ENCODE measurements at regions not wholly inside any gene's neighbourhood (a gene's known extent, or its start where the extent isn't known, plus 50 kb on each side); places are given as distances from the start of the nearest gene placed in this dataset.

DNA sequence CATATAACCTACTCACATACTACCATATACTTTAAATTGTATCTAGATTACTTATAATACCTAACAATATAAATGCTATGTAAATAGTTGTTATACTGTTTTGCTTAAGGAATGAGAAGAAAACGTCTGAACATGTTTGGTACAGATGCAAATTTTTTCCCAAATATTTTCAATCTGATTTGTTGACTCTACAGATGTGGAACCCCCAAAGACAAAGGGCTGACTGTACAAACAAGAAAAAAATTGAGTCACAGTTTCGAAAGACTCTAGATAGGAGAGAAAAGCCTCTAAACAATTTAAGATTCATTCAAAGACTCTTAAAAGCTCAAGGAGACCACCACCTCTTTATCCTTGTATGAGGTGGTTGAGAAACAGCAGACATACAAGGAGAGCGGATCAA, 142.8 kb downstream of the SLC7A11 start:
- Histone ChIP-seq H3K27ac (ENCODE audit: low read depth in 1 of 2, low read length in 2 of 2) (no peak overlapping the region), H3K4me3 (ENCODE audit: low read length in 2 of 2) (no peak overlapping the region), H3K9me3 (ENCODE audit: control insufficient read depth, low read length) (no peaks in the 10 kb centered on the region), H3K27me3 (ENCODE audit: control insufficient read depth in 1 of 2, insufficient read depth in 2 of 2, low read length in 1 of 2) (no peaks in the 10 kb centered on the region), H3K36me3 (ENCODE audit: control insufficient read depth in 1 of 2, insufficient read depth in 2 of 2, low read length in 1 of 2) (no peaks in the 10 kb centered on the region), H3K4me1 (ENCODE audit: control insufficient read depth in 1 of 2, insufficient read depth in 2 of 2, low read length in 2 of 2) (peaks cover 0 to 3% of the 10 kb centered on the region in 2 donors)
- DNase-seq (no peak), ATAC-seq (ENCODE audit: low FRiP score) (no peak)
- intact Hi-C loops (cut with DNase I), result no loop called here
- WGBS, 2 donors, result 57 to 64% methylated on average over 3 of the region's 3 CpGs

DNA sequence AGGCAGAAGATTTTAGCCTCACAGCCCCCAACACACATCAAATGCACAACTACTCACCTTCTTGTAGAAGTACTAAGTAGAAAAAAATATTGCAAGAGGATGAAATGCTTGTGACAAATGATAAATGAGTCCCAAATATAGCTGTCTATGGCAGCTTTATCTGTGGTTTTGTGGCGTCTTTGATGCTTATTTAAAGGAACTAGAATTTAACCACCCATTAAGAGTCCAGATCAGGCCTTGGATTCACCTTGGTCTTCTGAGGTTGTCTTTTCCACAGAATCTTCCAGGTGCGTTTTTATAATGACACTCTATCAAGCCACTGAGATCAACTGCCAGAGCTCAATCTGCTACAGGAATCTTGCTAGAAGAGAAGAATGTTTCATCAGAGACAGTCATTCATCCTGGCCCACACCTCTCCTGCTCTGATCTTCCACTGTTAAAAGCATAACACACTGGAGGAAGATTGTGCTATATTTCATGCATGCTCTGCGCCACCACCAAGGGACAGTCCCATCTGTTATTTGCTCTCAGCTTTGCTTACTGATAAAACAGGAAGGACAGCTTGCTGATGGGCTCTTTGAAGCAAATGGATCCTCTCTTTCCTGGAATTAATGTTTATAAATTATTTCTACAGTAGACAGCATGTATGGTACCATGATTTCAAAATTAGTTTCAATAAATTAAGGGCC, 144.1 kb downstream of the SLC7A11 start:
- DNase-seq (no peak), ATAC-seq (ENCODE audit: low FRiP score) (no peak)
- Histone ChIP-seq H3K36me3 (ENCODE audit: control insufficient read depth in 1 of 2, insufficient read depth in 2 of 2, low read length in 1 of 2) (no peaks in the 10 kb centered on the region), H3K9me3 (ENCODE audit: control insufficient read depth, low read length) (no peaks in the 10 kb centered on the region), H3K4me1 (ENCODE audit: control insufficient read depth in 1 of 2, insufficient read depth in 2 of 2, low read length in 2 of 2) (peaks cover 0 to 2% of the 10 kb centered on the region in 2 donors), H3K27ac (ENCODE audit: low read depth in 1 of 2, low read length in 2 of 2) (no peak overlapping the region), H3K27me3 (ENCODE audit: control insufficient read depth in 1 of 2, insufficient read depth in 2 of 2, low read length in 1 of 2) (no peaks in the 10 kb centered on the region), H3K4me3 (ENCODE audit: low read length in 2 of 2) (no peak overlapping the region)
- 75 to 94% methylated on average over 3 of the region's 3 CpGs for WGBS, 2 donors
- intact Hi-C loops (cut with DNase I), result no loop called here

DNA sequence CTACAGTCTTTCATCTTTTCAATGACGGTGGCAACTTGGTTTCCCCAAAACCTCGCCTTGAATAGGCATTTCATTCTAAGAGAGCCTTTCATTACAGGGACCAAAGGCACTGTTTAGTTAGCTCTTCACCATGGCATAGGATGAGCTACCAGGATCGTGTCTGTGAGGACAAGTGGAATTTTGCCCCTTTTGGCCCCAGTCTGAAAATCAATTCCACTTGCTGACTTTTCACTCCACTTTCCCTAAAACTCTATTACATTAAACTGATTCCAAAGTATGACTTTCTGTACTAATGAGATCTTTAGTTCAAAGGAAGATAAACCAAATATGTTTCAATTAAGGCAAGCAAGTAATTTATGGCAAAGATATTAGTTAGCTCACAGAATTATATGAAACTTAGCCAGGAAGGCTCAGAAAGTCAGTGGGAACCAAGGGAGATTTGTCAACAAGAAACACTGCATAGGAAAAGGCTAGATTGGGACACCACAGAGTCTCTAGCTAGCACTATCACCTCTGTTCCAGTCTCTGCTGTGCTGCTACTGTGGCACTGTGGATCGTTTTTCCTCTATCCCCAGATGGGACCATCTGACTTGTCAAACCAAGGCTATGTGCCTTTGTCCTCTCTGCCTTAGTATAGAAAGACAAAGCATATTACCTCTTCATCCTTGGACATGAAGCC, 145.6 kb downstream of the SLC7A11 start:
- H3K4me1 ChIP-seq (ENCODE audit: control insufficient read depth in 1 of 2, insufficient read depth in 2 of 2, low read length in 2 of 2), result peaks cover 0 to 2% of the 10 kb centered on the region in 2 donors
- DNase-seq, result no peak
- H3K4me3 ChIP-seq (ENCODE audit: low read length in 2 of 2), result no peak overlapping the region
- ATAC-seq (ENCODE audit: low FRiP score), result no peak
- 82 to 83% methylated on average over 4 of the region's 4 CpGs for WGBS, 2 donors
- H3K27ac ChIP-seq (ENCODE audit: low read depth in 1 of 2, low read length in 2 of 2), result no peak overlapping the region
- intact Hi-C loops (cut with DNase I), result no loop called here
- H3K27me3 ChIP-seq (ENCODE audit: control insufficient read depth in 1 of 2, insufficient read depth in 2 of 2, low read length in 1 of 2), result no peaks in the 10 kb centered on the region
- no peaks in the 10 kb centered on the region for H3K36me3 ChIP-seq (ENCODE audit: control insufficient read depth in 1 of 2, insufficient read depth in 2 of 2, low read length in 1 of 2)
- H3K9me3 ChIP-seq (ENCODE audit: control insufficient read depth, low read length), result no peaks in the 10 kb centered on the region

DNA sequence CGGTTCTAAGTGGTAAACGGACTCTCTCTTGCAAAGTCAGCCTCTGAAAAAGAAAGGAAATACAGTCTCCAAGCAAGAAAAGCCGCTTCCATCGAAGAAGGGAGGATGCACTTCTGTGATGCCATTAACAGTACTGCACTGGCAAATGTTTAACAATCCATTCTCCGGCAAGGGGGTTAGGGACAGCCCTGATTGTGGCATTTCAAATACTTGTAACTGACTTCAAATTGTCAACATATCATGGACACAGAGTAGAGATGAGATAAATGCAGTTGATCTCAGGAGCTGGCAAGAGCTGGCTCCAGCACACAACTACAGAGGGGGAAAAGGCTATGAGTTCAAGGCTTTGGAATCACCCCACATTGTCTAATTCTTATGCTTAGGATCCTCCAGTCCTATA, 146.8 kb downstream of the SLC7A11 start:
- Histone ChIP-seq H3K4me1 (ENCODE audit: control insufficient read depth in 1 of 2, insufficient read depth in 2 of 2, low read length in 2 of 2) (peaks cover 0 to 2% of the 10 kb centered on the region in 2 donors), H3K4me3 (ENCODE audit: low read length in 2 of 2) (no peak overlapping the region), H3K36me3 (ENCODE audit: control insufficient read depth in 1 of 2, insufficient read depth in 2 of 2, low read length in 1 of 2) (no peaks in the 10 kb centered on the region), H3K27ac (ENCODE audit: low read depth in 1 of 2, low read length in 2 of 2) (no peak overlapping the region), H3K9me3 (ENCODE audit: control insufficient read depth, low read length) (no peaks in the 10 kb centered on the region), H3K27me3 (ENCODE audit: control insufficient read depth in 1 of 2, insufficient read depth in 2 of 2, low read length in 1 of 2) (no peaks in the 10 kb centered on the region)
- DNase-seq (no peak), ATAC-seq (ENCODE audit: low FRiP score) (no peak)
- intact Hi-C loops (cut with DNase I), result no loop called here
- 88 to 93% methylated on average over 5 of the region's 5 CpGs for WGBS, 2 donors

DNA sequence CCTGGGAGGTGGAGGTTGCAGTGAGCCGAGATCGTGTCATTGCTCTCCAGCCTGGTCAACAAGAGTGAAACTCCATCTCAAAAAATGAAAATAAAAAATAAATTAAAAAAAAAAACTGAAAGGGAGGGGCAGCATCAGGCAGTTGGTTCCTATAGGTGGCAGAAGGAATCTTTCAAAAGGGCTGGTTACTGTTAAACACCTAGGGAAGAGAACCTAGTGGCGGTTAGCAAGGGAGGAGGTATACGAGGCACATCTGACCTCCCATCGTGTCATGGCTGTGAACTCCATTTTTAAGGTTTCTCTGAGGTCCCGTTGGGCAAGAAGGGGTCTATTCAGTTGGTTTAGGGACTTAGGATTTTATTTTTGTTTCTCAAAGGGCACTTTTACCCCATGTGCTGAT, 150.1 kb downstream of the SLC7A11 start:
- 93 to 95% methylated on average over 6 of the region's 6 CpGs for WGBS, 2 donors
- Histone ChIP-seq H3K9me3 (ENCODE audit: control insufficient read depth, low read length) (no peaks in the 10 kb centered on the region), H3K27ac (ENCODE audit: low read depth in 1 of 2, low read length in 2 of 2) (no peak overlapping the region), H3K4me1 (ENCODE audit: control insufficient read depth in 1 of 2, insufficient read depth in 2 of 2, low read length in 2 of 2) (peaks cover 2 to 3% of the 10 kb centered on the region in 2 donors), H3K4me3 (ENCODE audit: low read length in 2 of 2) (no peak overlapping the region), H3K27me3 (ENCODE audit: control insufficient read depth in 1 of 2, insufficient read depth in 2 of 2, low read length in 1 of 2) (no peaks in the 10 kb centered on the region), H3K36me3 (ENCODE audit: control insufficient read depth in 1 of 2, insufficient read depth in 2 of 2, low read length in 1 of 2) (no peaks in the 10 kb centered on the region)
- no peak for ATAC-seq (ENCODE audit: low FRiP score)
- intact Hi-C loops (cut with DNase I), result loop anchor here in 1 of 2 donors (5.0 kb wide), 1 partner anchor 90 kb away; no protein-coding TSS in a partner anchor
- DNase-seq, result no peak

DNA sequence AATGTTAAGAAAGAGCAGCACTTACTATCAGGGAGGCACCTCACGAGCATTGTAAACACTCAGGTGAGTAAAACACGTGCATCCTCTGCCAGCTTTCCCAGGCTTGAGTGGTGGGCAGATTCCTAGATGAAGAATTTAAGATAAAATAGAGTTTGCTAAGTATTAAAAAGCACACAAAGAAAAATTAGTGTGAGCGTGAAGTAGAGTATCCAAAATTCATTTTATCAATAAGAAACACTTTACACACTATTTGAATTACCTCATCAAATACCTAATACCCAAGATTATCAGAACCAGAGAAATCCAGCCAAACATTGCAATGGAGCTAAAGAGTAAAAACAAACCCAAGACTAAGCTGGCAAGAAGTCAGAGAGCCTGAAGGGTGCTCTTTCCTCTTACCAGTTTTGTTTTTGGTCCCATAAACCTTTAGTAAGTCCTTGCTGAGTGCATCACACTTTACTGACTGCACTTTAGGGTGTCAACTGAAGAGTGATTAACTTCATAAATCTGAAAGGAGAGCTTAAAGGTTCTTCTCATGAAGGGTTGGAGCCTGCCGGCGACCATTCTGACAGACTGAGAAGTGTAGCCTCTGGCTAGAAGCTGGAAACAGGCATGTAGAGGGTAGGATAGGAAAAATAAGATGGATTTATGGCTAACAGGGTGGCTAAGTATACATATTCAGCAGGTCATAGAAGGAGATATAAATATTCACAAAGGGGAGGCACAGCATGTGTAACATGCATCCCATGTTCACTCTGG, 151.1 kb downstream of the SLC7A11 start:
- no peak overlapping the region for H3K4me3 ChIP-seq (ENCODE audit: low read length in 2 of 2)
- no peaks in the 10 kb centered on the region for H3K36me3 ChIP-seq (ENCODE audit: control insufficient read depth in 1 of 2, insufficient read depth in 2 of 2, low read length in 1 of 2)
- intact Hi-C loops (cut with DNase I), result loop anchor here (1.0 to 5.0 kb wide), 3 partner anchors 55 to 91 kb away; no protein-coding TSS in a partner anchor
- H3K9me3 ChIP-seq (ENCODE audit: control insufficient read depth, low read length), result no peaks in the 10 kb centered on the region
- no peak for DNase-seq
- no peak for ATAC-seq (ENCODE audit: low FRiP score)
- WGBS, 2 donors, result 11% methylated on average over 5 of the region's 5 CpGs
- H3K4me1 ChIP-seq (ENCODE audit: control insufficient read depth in 1 of 2, insufficient read depth in 2 of 2, low read length in 2 of 2), result peaks cover 0 to 5% of the 10 kb centered on the region in 2 donors
- no peak overlapping the region for H3K27ac ChIP-seq (ENCODE audit: low read depth in 1 of 2, low read length in 2 of 2)
- H3K27me3 ChIP-seq (ENCODE audit: control insufficient read depth in 1 of 2, insufficient read depth in 2 of 2, low read length in 1 of 2), result no peaks in the 10 kb centered on the region

DNA sequence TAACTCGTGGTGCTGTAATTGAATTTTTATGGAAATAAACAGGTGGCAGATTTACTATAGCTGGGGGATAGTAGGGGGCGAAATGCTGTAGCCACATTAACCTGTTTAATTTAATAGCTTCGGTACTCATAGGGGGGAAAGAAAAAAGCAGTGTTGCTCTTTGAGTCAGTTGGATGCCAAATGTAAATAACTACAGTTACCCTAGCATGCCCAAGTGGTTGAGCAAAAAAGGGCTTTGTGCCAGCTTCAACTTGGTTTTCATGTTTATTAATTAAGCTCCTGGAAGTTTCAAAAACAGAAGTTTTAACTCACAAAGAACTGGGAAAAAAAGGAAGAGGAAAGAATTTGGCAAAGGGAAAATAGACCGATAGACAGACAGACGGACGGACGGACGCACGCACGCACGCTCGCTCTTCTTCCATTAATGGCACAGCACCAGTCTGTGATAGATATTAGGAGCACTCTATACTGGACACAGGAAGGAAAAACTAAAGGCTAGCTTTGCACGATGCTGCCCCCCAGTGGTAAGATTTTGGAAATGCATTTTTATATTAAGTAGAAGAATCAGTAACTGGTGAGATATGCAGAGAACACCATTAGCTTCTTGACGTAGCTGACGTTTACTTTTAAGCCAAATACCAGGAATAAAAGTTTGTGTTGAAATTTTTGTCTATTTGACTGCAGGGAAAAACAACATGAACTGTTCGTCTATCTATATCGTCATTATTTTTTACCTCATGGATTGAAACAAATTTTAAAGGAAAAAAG, 151.8 kb downstream of the SLC7A11 start:
- intact Hi-C loops (cut with DNase I), result loop anchor here (1.0 to 5.0 kb wide), 3 partner anchors 54 to 92 kb away; no protein-coding TSS in a partner anchor
- ATAC-seq (ENCODE audit: low FRiP score), result peak; percentile 90
- DNase-seq, result no peak

More for the DNA sequence above, 151.8 kb downstream of the SLC7A11 start:
- 14% methylated on average over 17 of the region's 17 CpGs for WGBS, 2 donors
- Histone ChIP-seq H3K27ac (ENCODE audit: low read depth in 1 of 2, low read length in 2 of 2) (no peak overlapping the region), H3K27me3 (ENCODE audit: control insufficient read depth in 1 of 2, insufficient read depth in 2 of 2, low read length in 1 of 2) (no peaks in the 10 kb centered on the region), H3K36me3 (ENCODE audit: control insufficient read depth in 1 of 2, insufficient read depth in 2 of 2, low read length in 1 of 2) (no peaks in the 10 kb centered on the region), H3K4me3 (ENCODE audit: low read length in 2 of 2) (peak overlapping the region in 1 of 2 donors; percentile 13), H3K4me1 (ENCODE audit: control insufficient read depth in 1 of 2, insufficient read depth in 2 of 2, low read length in 2 of 2) (peaks cover 0 to 9% of the 10 kb centered on the region in 2 donors), H3K9me3 (ENCODE audit: control insufficient read depth, low read length) (no peaks in the 10 kb centered on the region)
